ENCODE measurements at regions not wholly inside any gene's neighbourhood (a gene's known extent, or its start where the extent isn't known, plus 50 kb on each side); places are given as distances from the start of the nearest gene placed in this dataset.

- Histone ChIP-seq H3K9me3 (replicated peaks in 1 of 3) (no peaks in the 10 kb centered on the region), H3K27ac (no peak overlapping the region), H3K4me1 (replicated peaks in 1 of 2) (no peaks in the 10 kb centered on the region), H3K4me3 (no peak overlapping the region), H3K27me3 (no peaks in the 10 kb centered on the region), H3K36me3 (replicated peaks in 1 of 2) (no peaks in the 10 kb centered on the region)
- 84 to 94% (median 94%) methylated on average over 3 of the region's 3 CpGs for WGBS, 4 donors
- no peak for DNase-seq
- TF ChIP-seq CTCF (IDR thresholded peaks at IDR 0.05) (no peak), POLR2A (IDR thresholded peaks at IDR 0.05) (no peak)
- intact Hi-C loops (cut with DNase I): no loop called here
Observed at GRCh38 chr7:114099337-114099736, 180.5 kb upstream of the PPP1R3A start.

- Histone ChIP-seq H3K27ac (no peak overlapping the region), H3K9me3 (replicated peaks in 1 of 3) (no peaks in the 10 kb centered on the region), H3K4me1 (replicated peaks in 1 of 2) (no peaks in the 10 kb centered on the region), H3K36me3 (replicated peaks in 1 of 2) (no peaks in the 10 kb centered on the region), H3K4me3 (no peak overlapping the region), H3K27me3 (no peaks in the 10 kb centered on the region)
- TF ChIP-seq CTCF (IDR thresholded peaks at IDR 0.05) (no peak), POLR2A (IDR thresholded peaks at IDR 0.05) (no peak)
- no peak for DNase-seq
- intact Hi-C loops (cut with DNase I): no loop called here
- WGBS, 4 donors: 85 to 92% (median 88%) methylated on average over 4 of the region's 4 CpGs
Observed at GRCh38 chr7:114095885-114096284, 177.1 kb upstream of the PPP1R3A start.

- WGBS, 4 donors: 49 to 65% (median 56%) methylated on average over 2 of the region's 2 CpGs
- intact Hi-C loops (cut with DNase I): no loop called here
- Histone ChIP-seq H3K4me3 (peak overlapping the region in 1 of 4 donors; percentile 74), H3K36me3 (replicated peaks in 1 of 2) (no peaks in the 10 kb centered on the region), H3K9me3 (replicated peaks in 1 of 3) (no peaks in the 10 kb centered on the region), H3K27ac (no peak overlapping the region), H3K27me3 (peaks cover 12% of the 10 kb centered on the region), H3K4me1 (replicated peaks in 1 of 2) (peaks cover 11 to 27% of the 10 kb centered on the region in 2 donors)
- no peak for DNase-seq
- TF ChIP-seq CTCF (IDR thresholded peaks at IDR 0.05): no peak
- no peak for TF ChIP-seq POLR2A (IDR thresholded peaks at IDR 0.05)
Observed at GRCh38 chr7:114088470-114088940, 169.7 kb upstream of the PPP1R3A start.

GRCh38 chr7:114087653-114088469, 169.1 kb upstream of the PPP1R3A start:
- H3K27me3 ChIP-seq: peaks cover 17% of the 10 kb centered on the region
- H3K9me3 ChIP-seq (replicated peaks in 1 of 3): no peaks in the 10 kb centered on the region
- intact Hi-C loops (cut with DNase I): no loop called here
- TF ChIP-seq CTCF (IDR thresholded peaks at IDR 0.05) (no peak), POLR2A (IDR thresholded peaks at IDR 0.05) (no peak)
- H3K36me3 ChIP-seq (replicated peaks in 1 of 2): no peaks in the 10 kb centered on the region
- 23 to 42% (median 30%) methylated on average over 17 to 32 of the region's 32 CpGs for WGBS, 4 donors
- peak overlapping the region in 1 of 4 donors; percentile 74 for H3K4me3 ChIP-seq
- H3K27ac ChIP-seq: peak overlapping the region in 1 of 5 donors; percentile 82
- peak in 4 of 7 donors; percentile 14 to 29 (median 28) for DNase-seq
- H3K4me1 ChIP-seq (replicated peaks in 1 of 2): peaks cover 11 to 27% of the 10 kb centered on the region in 2 donors

Measured in adrenal gland (tissue), 9 donors.